ENCODE measurements at regions not wholly inside any gene's neighbourhood (a gene's known extent, or its start where the extent isn't known, plus 50 kb on each side); places are given as distances from the start of the nearest gene placed in this dataset.

DNA sequence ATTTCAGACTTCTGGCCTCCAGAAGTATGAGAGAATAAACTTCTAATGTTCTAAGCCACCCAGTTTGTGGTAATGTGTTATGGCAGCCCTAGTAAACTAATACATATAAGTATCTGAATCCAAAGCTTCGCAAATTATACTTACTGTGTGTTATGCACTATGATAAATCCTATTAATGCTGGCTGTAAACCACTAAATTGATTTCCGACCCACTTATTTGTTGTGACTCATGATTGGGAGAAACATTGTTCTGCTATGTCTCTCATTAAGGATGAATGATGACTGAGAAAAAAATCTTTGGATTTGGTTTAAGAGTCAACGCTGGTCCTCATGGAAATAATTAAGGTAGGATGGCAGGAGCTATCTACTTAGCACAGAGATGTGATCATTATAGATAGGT is 62.0 kb downstream of the FZD4 start:
- H3K27me3 Mint-ChIP-seq = peaks cover 3% of the 10 kb centered on the region
- no peak overlapping the region for H3K27ac Mint-ChIP-seq

More for the DNA sequence above, 62.0 kb downstream of the FZD4 start:
- DNase-seq (ENCODE audit: low spot score in 2 of 2) = no peak
- ATAC-seq (ENCODE audit: low read depth) = no peak
- Mint-ChIP-seq H3K4me1 (no peaks in the 10 kb centered on the region), H3K4me3 (no peak overlapping the region), H3K36me3 (no peaks in the 10 kb centered on the region), H3K9me3 (no peaks in the 10 kb centered on the region)

Data from memory B cell (primary cell).